HL-60 (cell line): ENCODE measurements at regions not wholly inside any gene's neighbourhood (a gene's known extent, or its start where the extent isn't known, plus 50 kb on each side); places are given as distances from the start of the nearest gene placed in this dataset.

Source experiments
- DNase-seq, 2 experiments: peaks; one replicate each; pipeline ENCODE4 v3.0.0-alpha.2; 2010 to 2020; ENCODE audit warnings: low read depth in 1 of 2, low spot score in 1 of 2
- H3K27ac ChIP-seq: fragments of 250-450 bp; sonication (Bioruptor Pico); replicated peaks from 2 replicates; pipeline ENCODE4 v1.5.1; 2020; ENCODE audit warnings: mild to moderate bottlenecking, moderate library complexity
- H3K27me3 ChIP-seq: fragments of 250-450 bp; sonication (Bioruptor Pico); 2 replicates; pipeline ENCODE4 v1.5.1; 2021; ENCODE audit warnings: mild to moderate bottlenecking, moderate library complexity; ENCODE audit not compliant: insufficient read depth, poor library complexity, severe bottlenecking
- H3K4me3 ChIP-seq: replicated peaks from 2 replicates; pipeline ENCODE4 v1.5.1; 2011; ENCODE audit warnings: mild to moderate bottlenecking, control low read depth, low read length; ENCODE audit not compliant: insufficient read depth
- CTCF ChIP-seq: IDR thresholded peaks from one replicate; pipeline ENCODE4 v1.5.1; 2011; ENCODE audit warnings: low read length, control low read depth, inconsistent platforms; ENCODE audit not compliant: insufficient read depth
- GABPA ChIP-seq: IDR thresholded peaks from 2 replicates; pipeline ENCODE4 v1.6.1; 2012; ENCODE audit warnings: low read depth
- POLR2AphosphoS5 ChIP-seq: IDR thresholded peaks from 2 replicates; pipeline ENCODE4 v1.6.1; 2012; ENCODE audit warnings: low read depth
- REST ChIP-seq: IDR thresholded peaks from 2 replicates; pipeline ENCODE4 v1.6.1; 2012; ENCODE audit warnings: low read depth; ENCODE audit not compliant: insufficient replicate concordance
- SPI1 ChIP-seq: IDR thresholded peaks from 2 replicates; pipeline ENCODE4 v1.6.1; 2012; ENCODE audit warnings: low read depth, mild to moderate bottlenecking, borderline replicate concordance

- H3K27ac ChIP-seq, result no peak overlapping the region
- no peak for TF ChIP-seq GABPA
- no peak for TF ChIP-seq POLR2AphosphoS5
- TF ChIP-seq CTCF, result no peak
- no peak for TF ChIP-seq SPI1
- TF ChIP-seq REST, result no peak
- no peaks in the 10 kb centered on the region for H3K27me3 ChIP-seq
- no peak overlapping the region for H3K4me3 ChIP-seq
- no peak for DNase-seq
Observed at GRCh38 chr16:5466551-5466950, 369.0 kb upstream of the EEF2KMT start.

GRCh38 chr16:5465714-5466113 is 368.1 kb upstream of the EEF2KMT start:
- TF ChIP-seq REST, result no peak
- TF ChIP-seq CTCF, result no peak
- TF ChIP-seq GABPA, result no peak
- no peak for TF ChIP-seq SPI1
- no peak for TF ChIP-seq POLR2AphosphoS5
- Histone ChIP-seq H3K27me3 (no peaks in the 10 kb centered on the region), H3K4me3 (no peak overlapping the region), H3K27ac (no peak overlapping the region)
- no peak for DNase-seq

DNA sequence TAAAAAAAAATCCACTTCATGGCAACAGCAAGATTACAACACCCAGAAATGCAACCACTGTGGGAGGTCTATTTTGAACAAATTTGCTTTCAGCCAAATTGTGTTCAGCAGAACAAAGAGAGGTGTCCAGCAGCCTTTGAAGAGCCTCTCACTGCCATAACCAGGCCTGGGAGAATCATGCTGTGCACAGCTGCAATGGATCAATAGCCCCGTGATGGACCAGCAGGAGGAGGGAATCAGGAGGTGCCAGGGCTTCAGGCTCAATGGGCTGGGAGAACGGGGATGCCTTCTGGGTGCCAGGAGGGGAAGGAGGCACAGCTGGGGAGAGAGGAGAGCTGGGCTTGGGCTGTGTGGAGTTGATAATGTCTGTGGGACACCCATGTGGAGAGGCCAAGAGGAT is 366.2 kb upstream of the EEF2KMT start:
- no peak overlapping the region for H3K4me3 ChIP-seq
- no peaks in the 10 kb centered on the region for H3K27me3 ChIP-seq
- DNase-seq, result no peak
- no peak overlapping the region for H3K27ac ChIP-seq
- TF ChIP-seq GABPA, result no peak
- TF ChIP-seq REST, result no peak
- TF ChIP-seq CTCF, result no peak
- TF ChIP-seq POLR2AphosphoS5, result no peak
- TF ChIP-seq SPI1, result no peak
